Adrenal gland (tissue), 9 donors: ENCODE measurements at regions not wholly inside any gene's neighbourhood (a gene's known extent, or its start where the extent isn't known, plus 50 kb on each side); places are given as distances from the start of the nearest gene placed in this dataset.

Experiments used
- DNase-seq, 7 donors: peaks; one replicate each; pipeline ENCODE4 v3.0.0-alpha.2; 2019 to 2020
- H3K27ac ChIP-seq, 5 donors: fragments of 200-600 bp; sonication (generic) in 4 of 5; 1 replicate in 3 of 5; 2 replicates in 2 of 5; pipeline versions ENCODE4 v1.5.1 to v1.8.0; 2016 to 2020; ENCODE audit warnings: mild to moderate bottlenecking in 1 of 5
- H3K27me3 ChIP-seq: fragments of 200-600 bp; 2 replicates; pipeline ENCODE4 v1.8.0; 2021
- H3K36me3 ChIP-seq, 2 donors: fragments of 200-600 bp; replicated peaks in 1 of 2; 1 replicate in 1 of 2; 2 replicates in 1 of 2; pipeline versions ENCODE4 v1.5.1 to v1.8.0; 2018 to 2022
- H3K4me1 ChIP-seq, 2 donors: fragments of 200-600 bp; replicated peaks in 1 of 2; 1 replicate in 1 of 2; 2 replicates in 1 of 2; pipeline versions ENCODE4 v1.5.1 to v1.8.0; 2018 to 2021
- H3K4me3 ChIP-seq, 4 donors: fragments of 200-600 bp; sonication (generic) in 3 of 4; one replicate each; pipeline ENCODE4 v1.5.1; 2016 to 2018
- H3K9me3 ChIP-seq, 3 donors: fragments of 200-600 bp; sonication (generic) in 1 of 3; replicated peaks in 1 of 3; 1 replicate in 2 of 3; 2 replicates in 1 of 3; pipeline versions ENCODE4 v1.5.1 to v1.8.0; 2016 to 2021
- POLR2A ChIP-seq, 2 donors: fragments of 450-650 bp; IDR thresholded peaks; one replicate each; pipeline ENCODE4 v1.6.1; 2017; ENCODE audit warnings: antibody characterized with exemption in 2 of 2, mild to moderate bottlenecking in 2 of 2, moderate library complexity in 1 of 2
- WGBS, 4 donors: extraction: QIAGEN DNeasy Blood & Tissue Kit in 2 of 4; methylation state at CpG; one replicate each; pipeline versions ENCODE4 v1.1.5 to v1.1.7; 2013 to 2017; 5-methylcytosine and 5-hydroxymethylcytosine counted together
- intact Hi-C, 2 donors: fragments of 100-400 bp; cut with DNase I; formaldehyde crosslinking; loops; one replicate each; pipeline versions ENCODE4 v1.14.1 to v1.15.0; 2022 to 2023
- TF ChIP-seq, protein P1 (sequence below), 6 experiments: fragments of 450-650 bp in 4 of 6; fragments of 200-600 bp in 2 of 6; sonication (generic) in 1 of 6; IDR thresholded peaks; 1 replicate in 5 of 6; 2 replicates in 1 of 6; pipeline versions ENCODE4 v1.5.1 to v1.8.0; 2016 to 2021; ENCODE audit warnings: antibody characterized with exemption in 6 of 6, mild to moderate bottlenecking in 2 of 6, moderate library complexity in 1 of 6
- donor health status: healthy with polysubstance abuse.
- donor health status: Bipolar disorder and iron deficiency.
- donor health status: DM: yes; HTN: yes; CAD: no.
- donor health status: DM: no; HTN: no; CAD: no.
- donor health status: DM: no; HTN: no; CAD: no.

DNA sequence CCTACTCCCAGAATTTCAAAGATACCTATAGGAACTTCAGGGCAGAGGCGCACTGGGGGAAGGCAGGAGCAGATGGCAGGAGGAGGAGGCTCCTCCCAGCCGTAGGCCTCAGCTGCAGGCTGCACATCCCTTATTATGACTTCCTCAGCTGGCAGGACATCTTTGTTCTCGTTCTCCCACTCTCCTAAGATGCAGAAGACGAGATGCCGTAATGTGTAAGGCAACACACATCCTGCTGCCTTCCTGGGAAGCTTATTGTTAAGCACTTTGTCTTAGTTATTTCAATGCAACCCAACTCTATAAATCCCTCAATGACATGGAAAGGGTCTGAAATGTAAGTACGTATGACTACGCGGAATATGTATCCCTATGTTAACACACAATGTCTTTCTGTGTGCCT, 599.8 kb upstream of the MGMT start:
- Histone ChIP-seq H3K27ac (no peak overlapping the region), H3K4me1 (no peaks in the 10 kb centered on the region), H3K9me3 (no peaks in the 10 kb centered on the region), H3K27me3 (no peaks in the 10 kb centered on the region), H3K4me3 (no peak overlapping the region), H3K36me3 (no peaks in the 10 kb centered on the region)
- intact Hi-C loops, result no loop called here
- WGBS, 4 donors, result 77 to 91% (median 85%) methylated on average over 8 of the region's 8 CpGs
- TF ChIP-seq, protein P1, sequence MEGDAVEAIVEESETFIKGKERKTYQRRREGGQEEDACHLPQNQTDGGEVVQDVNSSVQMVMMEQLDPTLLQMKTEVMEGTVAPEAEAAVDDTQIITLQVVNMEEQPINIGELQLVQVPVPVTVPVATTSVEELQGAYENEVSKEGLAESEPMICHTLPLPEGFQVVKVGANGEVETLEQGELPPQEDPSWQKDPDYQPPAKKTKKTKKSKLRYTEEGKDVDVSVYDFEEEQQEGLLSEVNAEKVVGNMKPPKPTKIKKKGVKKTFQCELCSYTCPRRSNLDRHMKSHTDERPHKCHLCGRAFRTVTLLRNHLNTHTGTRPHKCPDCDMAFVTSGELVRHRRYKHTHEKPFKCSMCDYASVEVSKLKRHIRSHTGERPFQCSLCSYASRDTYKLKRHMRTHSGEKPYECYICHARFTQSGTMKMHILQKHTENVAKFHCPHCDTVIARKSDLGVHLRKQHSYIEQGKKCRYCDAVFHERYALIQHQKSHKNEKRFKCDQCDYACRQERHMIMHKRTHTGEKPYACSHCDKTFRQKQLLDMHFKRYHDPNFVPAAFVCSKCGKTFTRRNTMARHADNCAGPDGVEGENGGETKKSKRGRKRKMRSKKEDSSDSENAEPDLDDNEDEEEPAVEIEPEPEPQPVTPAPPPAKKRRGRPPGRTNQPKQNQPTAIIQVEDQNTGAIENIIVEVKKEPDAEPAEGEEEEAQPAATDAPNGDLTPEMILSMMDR (IDR thresholded peaks at IDR 0.05), result no peak
- TF ChIP-seq POLR2A (IDR thresholded peaks at IDR 0.05), result no peak
- DNase-seq, result no peak

DNA sequence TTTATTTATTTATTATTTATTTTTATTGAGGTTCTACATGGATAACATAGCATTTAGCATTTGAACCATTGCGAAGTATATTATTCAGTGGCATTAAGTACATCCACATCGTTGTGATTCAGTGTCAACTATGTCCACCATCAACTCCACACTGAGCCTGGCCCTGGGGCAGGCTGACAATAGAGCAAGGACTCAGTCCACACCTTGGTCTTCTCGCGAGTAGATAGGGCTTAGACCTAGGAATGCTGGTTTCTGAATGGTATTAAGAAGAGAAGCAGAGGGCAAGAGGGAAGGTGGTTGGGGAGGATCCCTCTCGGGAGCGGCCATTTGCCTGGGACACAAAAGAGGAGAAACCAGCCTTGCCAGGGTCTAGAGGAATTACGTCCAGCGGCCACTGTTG, 599.2 kb upstream of the MGMT start:
- intact Hi-C loops, result no loop called here
- WGBS, 4 donors, result 88 to 95% (median 92%) methylated on average over 8 of the region's 8 CpGs
- no peak for TF ChIP-seq POLR2A (IDR thresholded peaks at IDR 0.05)
- TF ChIP-seq, protein P1 (IDR thresholded peaks at IDR 0.05), result no peak
- Histone ChIP-seq H3K27me3 (no peaks in the 10 kb centered on the region), H3K9me3 (no peaks in the 10 kb centered on the region), H3K36me3 (no peaks in the 10 kb centered on the region), H3K4me1 (no peaks in the 10 kb centered on the region), H3K27ac (no peak overlapping the region), H3K4me3 (no peak overlapping the region)
- DNase-seq, result no peak

GRCh38 chr10:128868481-128868880, 598.6 kb upstream of the MGMT start:
- Histone ChIP-seq H3K36me3 (no peaks in the 10 kb centered on the region), H3K27ac (peak overlapping the region in 1 of 5 donors; percentile 10), H3K4me1 (no peaks in the 10 kb centered on the region), H3K4me3 (no peak overlapping the region), H3K27me3 (no peaks in the 10 kb centered on the region), H3K9me3 (no peaks in the 10 kb centered on the region)
- intact Hi-C loops, result no loop called here
- TF ChIP-seq, protein P1 (IDR thresholded peaks at IDR 0.05), result no peak
- no peak for TF ChIP-seq POLR2A (IDR thresholded peaks at IDR 0.05)
- 89 to 94% (median 92%) methylated on average over 3 of the region's 3 CpGs for WGBS, 4 donors
- DNase-seq, result no peak

DNA sequence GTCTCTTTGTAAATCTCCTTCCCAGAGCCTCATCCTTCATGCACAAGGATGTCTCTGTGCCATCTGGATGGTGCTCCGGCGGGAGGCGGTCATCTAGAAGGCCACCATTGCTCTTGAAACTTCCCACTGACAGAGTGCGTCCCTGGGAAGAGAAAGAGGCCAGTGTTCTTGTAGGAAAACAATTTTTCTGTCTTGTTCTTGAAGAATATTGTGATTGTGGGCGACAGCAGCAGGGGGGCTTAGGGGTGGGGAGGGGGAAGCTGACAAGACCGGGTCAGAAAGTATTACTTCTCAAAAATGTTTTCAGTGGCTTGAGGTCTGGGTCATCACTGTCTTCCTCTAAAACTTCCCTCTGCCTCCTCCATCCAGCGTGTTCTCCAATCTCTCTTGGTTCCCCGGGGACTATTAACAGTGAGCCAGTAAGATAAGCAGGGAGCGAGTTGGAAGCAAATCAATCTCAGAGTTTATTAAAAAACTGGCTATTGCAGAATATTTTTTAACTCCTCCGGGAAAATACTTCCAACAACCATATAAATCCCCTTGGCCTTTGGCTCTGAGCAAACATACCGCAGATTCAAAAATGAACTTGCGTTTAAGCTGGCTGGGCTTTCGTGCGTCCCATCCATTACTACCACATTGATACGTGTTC, 597.8 kb upstream of the MGMT start:
- intact Hi-C loops, result no loop called here
- Histone ChIP-seq H3K27ac (peak overlapping the region in 1 of 5 donors; percentile 10), H3K4me3 (no peak overlapping the region), H3K4me1 (no peaks in the 10 kb centered on the region), H3K36me3 (no peaks in the 10 kb centered on the region), H3K27me3 (no peaks in the 10 kb centered on the region), H3K9me3 (no peaks in the 10 kb centered on the region)
- 56 to 65% (median 61%) methylated on average over 15 of the region's 15 CpGs for WGBS, 4 donors
- no peak for TF ChIP-seq POLR2A (IDR thresholded peaks at IDR 0.05)
- peak in 2 of 7 donors; percentile 17 to 24 for DNase-seq
